IMR-90 (cell line): ENCODE measurements at regions not wholly inside any gene's neighbourhood (a gene's known extent, or its start where the extent isn't known, plus 50 kb on each side); places are given as distances from the start of the nearest gene placed in this dataset.

Source experiments
- ATAC-seq: fragments of 200-7000 bp; cut with Tn5 transposase; 2 replicates; pipeline ENCODE4 v1.9.1; 2020; ENCODE audit warnings: low read depth, mild to moderate bottlenecking, moderate library complexity
- BruUV-seq: library from RNA; stranded (reverse); fragments of 400-500 nt; replicated peaks from 2 replicates; lab custom pipeline; 2021; lab: Mats Ljungman, UMichigan
- CTCF ChIA-PET: fragments of 300-600 bp; formaldehyde crosslinking; extraction: SDS; loops from one replicate; lab custom pipeline; 2021; ENCODE audit warnings: antibody characterized with exemption; lab: Yijun Ruan, JAX
- POLR2A ChIA-PET: fragments of 300-600 bp; sonication (Branson Sonifier 250); formaldehyde crosslinking; loops from one replicate; lab custom pipeline; 2022; ENCODE audit warnings: antibody characterized with exemption; ENCODE audit not compliant: unreplicated experiment; lab: Charles Lee
- DNase-seq: peaks from one replicate; pipeline ENCODE4 v3.0.0; 2013
- H2AFZ ChIP-seq: replicated peaks from 2 replicates; pipeline ENCODE3; 2013; ENCODE audit warnings: low read length, mild to moderate bottlenecking; ENCODE audit not compliant: poor library complexity
- H2AK5ac ChIP-seq: 2 replicates; pipeline ENCODE4 v1.6.1; 2013; ENCODE audit warnings: low read depth, low read length, inconsistent platforms
- H2AK9ac ChIP-seq: replicated peaks from 2 replicates; pipeline ENCODE3; 2013; ENCODE audit warnings: mild to moderate bottlenecking, low read depth, low read length, moderate library complexity; ENCODE audit not compliant: poor library complexity
- H2BK120ac ChIP-seq: 2 replicates; pipeline ENCODE4 v1.6.1; 2013; ENCODE audit warnings: low read depth, low read length, inconsistent platforms
- H2BK15ac ChIP-seq: 3 replicates; pipeline ENCODE4 v1.6.1; 2013; ENCODE audit warnings: low read depth, low read length, inconsistent platforms
- H2BK20ac ChIP-seq: 2 replicates; pipeline ENCODE4 v1.6.1; 2013; ENCODE audit warnings: low read depth, mild to moderate bottlenecking, inconsistent platforms, low read length, moderate library complexity
- H2BK5ac ChIP-seq: 2 replicates; pipeline ENCODE4 v1.6.1; 2013; ENCODE audit warnings: mild to moderate bottlenecking, low read depth, low read length, inconsistent platforms; ENCODE audit not compliant: poor library complexity, severe bottlenecking
- H3K14ac ChIP-seq: replicated peaks from 2 replicates; pipeline ENCODE4 v1.6.1; 2013; ENCODE audit warnings: low read depth, low read length, inconsistent platforms
- H3K18ac ChIP-seq: 2 replicates; pipeline ENCODE4 v1.6.1; 2013; ENCODE audit warnings: low read depth, low read length, control low read depth
- H3K23ac ChIP-seq: 2 replicates; pipeline ENCODE4 v1.6.1; 2013; ENCODE audit warnings: low read depth, low read length, inconsistent platforms
- H3K27ac ChIP-seq: 2 replicates; pipeline ENCODE4 v1.5.1; 2013; ENCODE audit warnings: mild to moderate bottlenecking, control low read depth, low read length; ENCODE audit not compliant: insufficient read depth
- H3K27me3 ChIP-seq: 2 replicates; pipeline ENCODE4 v1.6.1; 2013; ENCODE audit warnings: low read length; ENCODE audit not compliant: control insufficient read depth, insufficient read depth
- H3K36me3 ChIP-seq: 2 replicates; pipeline ENCODE4 v1.6.1; 2013; ENCODE audit warnings: low read length, mixed read lengths; ENCODE audit not compliant: control insufficient read depth, insufficient read depth
- H3K4ac ChIP-seq: 2 replicates; pipeline ENCODE4 v1.6.1; 2013; ENCODE audit warnings: low read depth, low read length, inconsistent platforms
- H3K4me1 ChIP-seq: 2 replicates; pipeline ENCODE4 v1.6.1; 2013; ENCODE audit warnings: low read length, mixed read lengths; ENCODE audit not compliant: control insufficient read depth, insufficient read depth
- H3K4me2 ChIP-seq: 2 replicates; pipeline ENCODE4 v1.6.1; 2013; ENCODE audit warnings: low read depth, mild to moderate bottlenecking, control low read depth, low read length, moderate library complexity
- H3K4me3 ChIP-seq: 2 replicates; pipeline ENCODE4 v1.5.1; 2013; ENCODE audit warnings: low read depth, mild to moderate bottlenecking, control low read depth, low read length, moderate library complexity; ENCODE audit not compliant: insufficient read depth
- H3K56ac ChIP-seq: 2 replicates; pipeline ENCODE4 v1.6.1; 2013; ENCODE audit warnings: low read length, inconsistent platforms; ENCODE audit not compliant: insufficient read depth; ENCODE audit errors: extremely low read depth
- H3K79me1 ChIP-seq, 2 experiments: 2 replicates each; pipeline ENCODE4 v1.6.1; 2013; ENCODE audit warnings: low read length in 2 of 2, inconsistent platforms in 1 of 2, low read depth in 1 of 2
- H3K9ac ChIP-seq: 2 replicates; pipeline ENCODE4 v1.6.1; 2013; ENCODE audit warnings: low read depth, low read length, control low read depth
- H3K9me1 ChIP-seq: 2 replicates; pipeline ENCODE4 v1.6.1; 2013; ENCODE audit warnings: low read length, inconsistent platforms; ENCODE audit not compliant: insufficient read depth
- H3K9me3 ChIP-seq: 2 replicates; pipeline ENCODE4 v1.6.1; 2013; ENCODE audit warnings: low read length; ENCODE audit not compliant: control insufficient read depth, insufficient read depth
- H4K20me1 ChIP-seq: 2 replicates; pipeline ENCODE4 v1.6.1; 2013; ENCODE audit warnings: low read length, inconsistent platforms; ENCODE audit not compliant: insufficient read depth
- H4K5ac ChIP-seq: 2 replicates; pipeline ENCODE4 v1.6.1; 2013; ENCODE audit warnings: mild to moderate bottlenecking, low read depth, low read length, control low read depth
- H4K8ac ChIP-seq, 2 experiments: 2 replicates each; pipeline ENCODE4 v1.6.1; 2013; ENCODE audit warnings: low read depth in 2 of 2, low read length in 2 of 2, control low read depth in 1 of 2, inconsistent platforms in 1 of 2
- H4K91ac ChIP-seq: 2 replicates; pipeline ENCODE4 v1.6.1; 2013; ENCODE audit warnings: low read depth, low read length, inconsistent platforms; ENCODE audit not compliant: insufficient read depth
- POLR2A ChIP-seq: IDR thresholded peaks from 2 replicates; pipeline ENCODE4 v1.6.1; 2012; ENCODE audit warnings: mild to moderate bottlenecking, low read depth, low read length
- WGBS, 2 experiments: methylation state at CpG; one replicate each; pipeline versions ENCODE4 v1.1.5 to v1.1.7; 2013; ENCODE audit warnings: missing lambda C conversion rate in 2 of 2; ENCODE audit not compliant: insufficient read length in 1 of 2; ENCODE audit errors: extremely low coverage in 2 of 2; 5-methylcytosine and 5-hydroxymethylcytosine counted together
- dilution Hi-C: fragments of 300-500 bp; cut with HindIII; formaldehyde crosslinking; loops from one replicate; pipeline ENCODE4 v1.14.3; 2018; ENCODE audit warnings: low sequenced_read_pairs; ENCODE audit not compliant: unreplicated experiment
- in situ Hi-C: fragments of 300-500 bp; cut with MboI; formaldehyde crosslinking; loops from 3 replicates; pipeline ENCODE4 v1.14.3; 2019; ENCODE audit warnings: low sequenced_read_pairs, inconsistent platforms, mixed read lengths
- intact Hi-C: fragments of 100-400 bp; cut with micrococcal nuclease; formaldehyde crosslinking; loops from 2 replicates; pipeline ENCODE4 v1.10.0; 2022

DNA sequence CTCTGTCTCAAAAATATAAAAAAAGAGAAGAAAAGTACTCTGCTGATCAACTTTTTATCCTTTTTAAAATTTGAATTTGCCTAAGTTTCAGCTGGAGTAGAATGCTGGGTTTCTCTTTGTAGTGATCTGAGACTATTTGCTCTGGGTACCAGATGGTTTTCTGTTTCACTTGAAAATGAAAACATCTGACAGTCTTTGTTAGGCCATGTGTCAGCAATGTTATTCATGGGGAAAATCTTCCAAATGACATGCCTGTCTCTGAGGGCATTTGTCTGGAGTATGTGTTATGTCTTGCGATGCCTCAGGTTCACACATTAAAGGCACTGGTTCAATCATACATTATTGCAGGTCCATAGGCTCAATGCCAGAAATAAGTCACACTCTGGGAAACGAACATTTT lies 175.3 kb upstream of the TMEM229A start:
- in situ Hi-C loops (no loop called here), dilution Hi-C loops (no loop called here)
- CTCF ChIA-PET: no interaction called here

More for the DNA sequence above, 175.3 kb upstream of the TMEM229A start:
- no peak overlapping the region for H2AFZ ChIP-seq
- DNase-seq: no peak
- H3K9me3 ChIP-seq: no peaks in the 10 kb centered on the region
- no TSS peak for BruUV-seq
- no peak overlapping the region; the same call in 2 of the 3 replicates for H2BK15ac ChIP-seq
- no peaks in the 10 kb centered on the region for H3K36me3 ChIP-seq
- H3K79me1 ChIP-seq: no peaks in the 10 kb centered on the region
- H2BK5ac ChIP-seq: no peak overlapping the region
- POLR2A ChIA-PET: no interaction called here
- H3K27ac ChIP-seq: no peak overlapping the region
- H2BK20ac ChIP-seq: no peak overlapping the region
- no peak overlapping the region for H4K8ac ChIP-seq
- no peaks in the 10 kb centered on the region for H3K27me3 ChIP-seq
- H2AK5ac ChIP-seq: no peak overlapping the region
- no peak overlapping the region for H2BK120ac ChIP-seq
- no peak overlapping the region for H3K4me2 ChIP-seq
- intact Hi-C loops: no loop called here
- no peak overlapping the region for H4K91ac ChIP-seq
- H3K14ac ChIP-seq: no peak overlapping the region
- H4K5ac ChIP-seq: no peak overlapping the region
- 0% methylated on average over 1 of the region's 2 CpGs; no CpG with 5 or more reads in 1 of the 2 experiments for WGBS, 2 experiments
- no peak for TF ChIP-seq POLR2A
- H3K9me1 ChIP-seq: no peaks in the 10 kb centered on the region; the same call in 1 of the 2 replicates
- no peak overlapping the region for H2AK9ac ChIP-seq
- H3K9ac ChIP-seq: no peak overlapping the region
- H3K18ac ChIP-seq: no peak overlapping the region
- H3K56ac ChIP-seq: no peak overlapping the region
- H3K4ac ChIP-seq: no peak overlapping the region
- H3K23ac ChIP-seq: no peak overlapping the region
- ATAC-seq: no peak; the same call in 1 of the 2 replicates
- no peaks in the 10 kb centered on the region for H3K4me1 ChIP-seq
- H3K4me3 ChIP-seq: no peak overlapping the region
- H4K20me1 ChIP-seq: no peaks in the 10 kb centered on the region
